ENCODE measurements at regions not wholly inside any gene's neighbourhood (a gene's known extent, or its start where the extent isn't known, plus 50 kb on each side); places are given as distances from the start of the nearest gene placed in this dataset.

GRCh38 chr10:6343305-6344010 lies 140.7 kb downstream of the PFKFB3 start:
- Histone ChIP-seq H3K4me3 (ENCODE audit: low read length) (no peak overlapping the region), H3K79me1 (ENCODE audit: low read length) (no peaks in the 10 kb centered on the region), H3K79me2 (ENCODE audit: control insufficient read depth, insufficient read depth, low read length) (no peaks in the 10 kb centered on the region), H3K4ac (ENCODE audit: low read depth, low read length) (no peak overlapping the region), H2AK5ac (ENCODE audit: low read length) (no peak overlapping the region), H3K4me2 (ENCODE audit: low read length) (no peak overlapping the region), H3K4me1 (ENCODE audit: control insufficient read depth, low read depth, low read length) (no peaks in the 10 kb centered on the region), H3K18ac (ENCODE audit: low read length) (no peak overlapping the region), H2BK5ac (ENCODE audit: low read length) (no peak overlapping the region), H3K23ac (ENCODE audit: low read length) (no peak overlapping the region), H2BK120ac (ENCODE audit: low read depth, low read length) (no peak overlapping the region), H3K9ac (ENCODE audit: low read length) (no peak overlapping the region), H3K36me3 (ENCODE audit: control insufficient read depth, insufficient read depth, low read length) (no peaks in the 10 kb centered on the region), H3K27ac (ENCODE audit: low read depth, low read length) (no peak overlapping the region), H4K5ac (ENCODE audit: low read length) (no peak overlapping the region), H3K56ac (ENCODE audit: low read length) (no peak overlapping the region), H4K8ac (ENCODE audit: low read depth, low read length) (no peak overlapping the region), H2BK15ac (replicated peaks; ENCODE audit: low read depth) (no peak overlapping the region), H3K27me3 (ENCODE audit: insufficient read depth, low read length, poor library complexity) (no peaks in the 10 kb centered on the region)
- no peak for DNase-seq
- WGBS (ENCODE audit: extremely low coverage, insufficient coverage, low lambda C conversion rate), result no CpG with 5 or more reads among the region's 7 CpGs

GRCh38 chr10:6345404-6345803 lies 142.7 kb downstream of the PFKFB3 start:
- WGBS (ENCODE audit: extremely low coverage, insufficient coverage, low lambda C conversion rate), result no CpG with 5 or more reads among the region's 1 CpG
- Histone ChIP-seq H4K5ac (ENCODE audit: low read length) (no peak overlapping the region), H3K18ac (ENCODE audit: low read length) (no peak overlapping the region), H2BK120ac (ENCODE audit: low read depth, low read length) (no peak overlapping the region), H3K23ac (ENCODE audit: low read length) (no peak overlapping the region), H3K4me3 (ENCODE audit: low read length) (no peak overlapping the region), H3K79me2 (ENCODE audit: control insufficient read depth, insufficient read depth, low read length) (no peaks in the 10 kb centered on the region), H3K4me2 (ENCODE audit: low read length) (no peak overlapping the region), H3K9ac (ENCODE audit: low read length) (no peak overlapping the region), H2BK15ac (replicated peaks; ENCODE audit: low read depth) (no peak overlapping the region), H3K27ac (ENCODE audit: low read depth, low read length) (no peak overlapping the region), H3K79me1 (ENCODE audit: low read length) (no peaks in the 10 kb centered on the region), H2BK5ac (ENCODE audit: low read length) (no peak overlapping the region), H3K27me3 (ENCODE audit: insufficient read depth, low read length, poor library complexity) (no peaks in the 10 kb centered on the region), H3K36me3 (ENCODE audit: control insufficient read depth, insufficient read depth, low read length) (no peaks in the 10 kb centered on the region), H3K56ac (ENCODE audit: low read length) (no peak overlapping the region), H4K8ac (ENCODE audit: low read depth, low read length) (no peak overlapping the region), H3K4ac (ENCODE audit: low read depth, low read length) (no peak overlapping the region), H3K4me1 (ENCODE audit: control insufficient read depth, low read depth, low read length) (no peaks in the 10 kb centered on the region), H2AK5ac (ENCODE audit: low read length) (no peak overlapping the region)
- no peak for DNase-seq

GRCh38 chr10:6346631-6347030 lies 143.9 kb downstream of the PFKFB3 start:
- no peaks in the 10 kb centered on the region for H3K79me1 ChIP-seq (ENCODE audit: low read length)
- H3K27ac ChIP-seq (ENCODE audit: low read depth, low read length), result no peak overlapping the region
- no peak overlapping the region for H3K4ac ChIP-seq (ENCODE audit: low read depth, low read length)
- WGBS (ENCODE audit: extremely low coverage, insufficient coverage, low lambda C conversion rate), result no CpG with 5 or more reads among the region's 2 CpGs
- H3K23ac ChIP-seq (ENCODE audit: low read length), result no peak overlapping the region
- H2BK15ac ChIP-seq (replicated peaks; ENCODE audit: low read depth), result no peak overlapping the region
- no peaks in the 10 kb centered on the region for H3K79me2 ChIP-seq (ENCODE audit: control insufficient read depth, insufficient read depth, low read length)
- no peaks in the 10 kb centered on the region for H3K36me3 ChIP-seq (ENCODE audit: control insufficient read depth, insufficient read depth, low read length)
- H3K27me3 ChIP-seq (ENCODE audit: insufficient read depth, low read length, poor library complexity), result no peaks in the 10 kb centered on the region
- H3K18ac ChIP-seq (ENCODE audit: low read length), result no peak overlapping the region
- H3K4me3 ChIP-seq (ENCODE audit: low read length), result no peak overlapping the region
- no peak overlapping the region for H2BK120ac ChIP-seq (ENCODE audit: low read depth, low read length)
- no peaks in the 10 kb centered on the region for H3K4me1 ChIP-seq (ENCODE audit: control insufficient read depth, low read depth, low read length)
- H4K5ac ChIP-seq (ENCODE audit: low read length), result no peak overlapping the region
- no peak overlapping the region for H3K9ac ChIP-seq (ENCODE audit: low read length)
- no peak for DNase-seq
- H2AK5ac ChIP-seq (ENCODE audit: low read length), result no peak overlapping the region
- no peak overlapping the region for H3K4me2 ChIP-seq (ENCODE audit: low read length)
- H3K56ac ChIP-seq (ENCODE audit: low read length), result no peak overlapping the region
- no peak overlapping the region for H2BK5ac ChIP-seq (ENCODE audit: low read length)
- H4K8ac ChIP-seq (ENCODE audit: low read depth, low read length), result no peak overlapping the region

- no peak overlapping the region for H3K56ac ChIP-seq (ENCODE audit: low read length)
- H3K79me1 ChIP-seq (ENCODE audit: low read length), result no peaks in the 10 kb centered on the region
- H2AK5ac ChIP-seq (ENCODE audit: low read length), result no peak overlapping the region
- no peak overlapping the region for H3K18ac ChIP-seq (ENCODE audit: low read length)
- H3K4me1 ChIP-seq (ENCODE audit: control insufficient read depth, low read depth, low read length), result no peaks in the 10 kb centered on the region
- H4K5ac ChIP-seq (ENCODE audit: low read length), result no peak overlapping the region
- H2BK15ac ChIP-seq (replicated peaks; ENCODE audit: low read depth), result no peak overlapping the region
- no peak overlapping the region for H3K27ac ChIP-seq (ENCODE audit: low read depth, low read length)
- H4K8ac ChIP-seq (ENCODE audit: low read depth, low read length), result no peak overlapping the region
- no peak overlapping the region for H3K9ac ChIP-seq (ENCODE audit: low read length)
- no peaks in the 10 kb centered on the region for H3K79me2 ChIP-seq (ENCODE audit: control insufficient read depth, insufficient read depth, low read length)
- H2BK5ac ChIP-seq (ENCODE audit: low read length), result no peak overlapping the region
- no peak overlapping the region for H2BK120ac ChIP-seq (ENCODE audit: low read depth, low read length)
- H3K4ac ChIP-seq (ENCODE audit: low read depth, low read length), result no peak overlapping the region
- no peak overlapping the region for H3K23ac ChIP-seq (ENCODE audit: low read length)
- peak; percentile 46 for DNase-seq
- no peaks in the 10 kb centered on the region for H3K27me3 ChIP-seq (ENCODE audit: insufficient read depth, low read length, poor library complexity)
- no peak overlapping the region for H3K4me3 ChIP-seq (ENCODE audit: low read length)
- WGBS (ENCODE audit: extremely low coverage, insufficient coverage, low lambda C conversion rate), result no CpG with 5 or more reads among the region's 13 CpGs
- H3K4me2 ChIP-seq (ENCODE audit: low read length), result no peak overlapping the region
- H3K36me3 ChIP-seq (ENCODE audit: control insufficient read depth, insufficient read depth, low read length), result no peaks in the 10 kb centered on the region
Observed at GRCh38 chr10:6347391-6347951, 144.7 kb downstream of the PFKFB3 start.

GRCh38 chr10:6348096-6348874 lies 145.6 kb downstream of the PFKFB3 start:
- no peak overlapping the region for H3K56ac ChIP-seq (ENCODE audit: low read length)
- peak; percentile 37 for DNase-seq
- no peaks in the 10 kb centered on the region for H3K27me3 ChIP-seq (ENCODE audit: insufficient read depth, low read length, poor library complexity)
- H3K9ac ChIP-seq (ENCODE audit: low read length), result no peak overlapping the region
- H2BK15ac ChIP-seq (replicated peaks; ENCODE audit: low read depth), result no peak overlapping the region
- H3K79me2 ChIP-seq (ENCODE audit: control insufficient read depth, insufficient read depth, low read length), result no peaks in the 10 kb centered on the region
- WGBS (ENCODE audit: extremely low coverage, insufficient coverage, low lambda C conversion rate), result no CpG with 5 or more reads among the region's 16 CpGs
- no peak overlapping the region for H2BK120ac ChIP-seq (ENCODE audit: low read depth, low read length)
- H2BK5ac ChIP-seq (ENCODE audit: low read length), result no peak overlapping the region
- no peak overlapping the region for H3K27ac ChIP-seq (ENCODE audit: low read depth, low read length)
- H3K4me1 ChIP-seq (ENCODE audit: control insufficient read depth, low read depth, low read length), result no peaks in the 10 kb centered on the region
- no peak overlapping the region for H4K8ac ChIP-seq (ENCODE audit: low read depth, low read length)
- H3K18ac ChIP-seq (ENCODE audit: low read length), result no peak overlapping the region
- H3K36me3 ChIP-seq (ENCODE audit: control insufficient read depth, insufficient read depth, low read length), result no peaks in the 10 kb centered on the region
- H3K4ac ChIP-seq (ENCODE audit: low read depth, low read length), result no peak overlapping the region
- H3K79me1 ChIP-seq (ENCODE audit: low read length), result no peaks in the 10 kb centered on the region
- no peak overlapping the region for H3K4me3 ChIP-seq (ENCODE audit: low read length)
- no peak overlapping the region for H2AK5ac ChIP-seq (ENCODE audit: low read length)
- no peak overlapping the region for H3K23ac ChIP-seq (ENCODE audit: low read length)
- H4K5ac ChIP-seq (ENCODE audit: low read length), result no peak overlapping the region
- no peak overlapping the region for H3K4me2 ChIP-seq (ENCODE audit: low read length)

Measured in mesendoderm (in vitro differentiated cells).